ENCODE measurements at regions not wholly inside any gene's neighbourhood (a gene's known extent, or its start where the extent isn't known, plus 50 kb on each side); places are given as distances from the start of the nearest gene placed in this dataset.
"Not testable (repeated sequence)": the region's sequence is repeated elsewhere in the genome, so short reads cannot be mapped to it uniquely, and the experiment has no call there.

DNA sequence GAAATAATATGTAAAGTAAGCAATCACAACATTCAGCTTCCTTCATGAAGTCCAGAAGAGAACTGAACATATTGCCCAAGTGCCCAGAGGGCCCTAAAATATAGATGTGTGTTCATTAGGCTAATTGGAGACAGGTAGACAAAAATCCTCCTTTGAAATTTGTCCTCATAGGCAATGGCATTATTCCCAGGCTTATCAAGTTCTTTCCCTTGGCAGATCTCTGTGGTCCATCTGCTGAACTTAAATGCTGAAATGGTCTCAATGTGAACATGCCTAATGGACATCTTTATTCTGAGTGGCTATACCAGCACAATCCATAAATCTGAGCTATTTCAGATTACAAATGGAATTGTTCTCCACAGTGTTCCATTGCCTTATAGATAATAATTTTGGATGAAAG is 79.0 kb upstream of the BMP5 start:
- DNase-seq = no peak

DNA sequence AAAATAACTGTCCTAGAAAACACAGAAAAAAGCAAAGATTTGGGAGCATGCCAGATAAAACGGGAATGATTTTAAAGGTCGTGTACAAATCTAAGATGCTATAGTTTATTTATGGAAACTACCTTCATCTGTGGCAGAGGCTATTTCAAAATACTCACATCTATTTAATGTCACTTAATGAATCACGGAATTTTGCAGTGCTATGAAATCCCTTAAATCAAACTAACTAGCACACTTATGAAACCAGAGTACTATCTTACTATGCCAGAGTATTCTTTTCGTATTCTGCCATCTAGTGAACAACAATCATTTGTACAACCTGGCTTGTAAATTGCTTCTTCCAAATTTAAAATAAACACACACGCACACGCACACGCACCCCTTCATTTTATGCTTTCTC is 77.9 kb upstream of the BMP5 start:
- DNase-seq = no peak

GRCh38 chr6:55950071-55950814 is 74.9 kb upstream of the BMP5 start:
- no peak for DNase-seq

DNA sequence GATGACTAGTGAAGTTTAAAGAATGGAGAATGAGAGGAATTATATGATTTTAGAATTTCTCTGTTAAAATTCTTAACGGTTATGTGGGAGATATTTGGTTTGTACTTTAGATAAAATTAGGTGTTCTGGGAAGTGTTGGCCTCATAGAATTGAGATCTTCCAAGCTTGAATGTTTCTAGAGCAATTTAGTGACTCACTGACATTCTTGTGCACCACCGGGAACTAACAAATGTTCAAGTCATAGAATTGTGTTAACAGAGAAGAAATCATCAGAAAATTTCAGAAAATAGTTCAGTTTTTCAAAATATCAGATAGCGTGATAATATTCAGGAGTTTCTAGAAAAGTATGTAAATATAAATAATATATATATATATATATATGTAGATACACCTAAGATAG is 67.9 kb upstream of the BMP5 start:
- no peak for DNase-seq

DNA sequence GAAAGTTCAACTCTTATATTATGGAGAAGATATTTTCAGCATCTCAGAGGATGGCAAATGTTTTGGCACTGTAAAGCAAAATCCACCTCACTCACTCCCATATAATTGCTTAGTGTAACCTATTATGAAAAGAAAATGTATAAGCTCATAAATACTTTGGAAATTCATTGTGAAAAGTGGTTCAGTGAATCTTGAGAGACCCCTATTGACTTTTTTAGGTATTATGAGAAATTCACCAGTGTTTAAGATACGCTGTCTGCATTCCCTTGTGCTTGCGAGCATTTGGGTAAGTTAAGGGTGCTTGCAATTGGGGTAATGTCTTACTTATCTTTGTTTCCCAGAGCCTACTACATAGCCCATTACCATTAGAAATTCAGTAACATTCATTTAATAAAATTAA is 66.3 kb upstream of the BMP5 start:
- DNase-seq = no peak

DNA sequence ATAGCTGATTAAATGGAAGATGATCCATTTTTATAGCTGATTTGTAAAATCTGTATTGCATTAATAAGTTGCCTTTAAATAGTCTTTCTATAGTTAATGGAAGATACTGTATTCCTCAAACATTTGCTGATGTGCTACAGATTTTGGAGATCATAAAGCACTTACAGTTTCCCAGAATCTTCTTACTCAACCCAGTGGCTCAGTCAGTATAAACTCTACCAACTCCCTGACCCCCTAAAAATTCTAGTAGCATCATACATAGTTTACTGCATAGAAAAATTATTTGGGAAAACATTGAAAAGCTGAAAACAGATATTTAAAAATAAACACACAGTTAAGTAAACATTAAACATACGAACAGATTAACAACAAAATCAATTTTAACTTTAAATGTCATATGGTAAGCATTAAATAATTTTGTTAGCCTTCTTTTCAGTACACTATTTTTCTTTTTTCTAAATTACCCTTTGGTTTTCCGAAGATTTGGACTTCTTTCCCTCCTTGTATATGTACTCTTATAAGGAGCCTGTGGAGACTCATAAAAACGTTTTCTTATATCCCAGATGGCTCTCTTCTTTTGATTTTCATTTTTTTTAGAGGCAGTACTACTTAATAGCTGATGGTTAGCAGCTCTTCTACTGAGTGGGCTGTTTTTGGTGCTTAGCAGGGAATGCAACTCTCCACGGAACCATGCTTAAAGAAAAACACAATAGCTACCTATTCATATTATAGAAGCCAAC is 62.7 kb upstream of the BMP5 start:
- DNase-seq = no peak

DNA sequence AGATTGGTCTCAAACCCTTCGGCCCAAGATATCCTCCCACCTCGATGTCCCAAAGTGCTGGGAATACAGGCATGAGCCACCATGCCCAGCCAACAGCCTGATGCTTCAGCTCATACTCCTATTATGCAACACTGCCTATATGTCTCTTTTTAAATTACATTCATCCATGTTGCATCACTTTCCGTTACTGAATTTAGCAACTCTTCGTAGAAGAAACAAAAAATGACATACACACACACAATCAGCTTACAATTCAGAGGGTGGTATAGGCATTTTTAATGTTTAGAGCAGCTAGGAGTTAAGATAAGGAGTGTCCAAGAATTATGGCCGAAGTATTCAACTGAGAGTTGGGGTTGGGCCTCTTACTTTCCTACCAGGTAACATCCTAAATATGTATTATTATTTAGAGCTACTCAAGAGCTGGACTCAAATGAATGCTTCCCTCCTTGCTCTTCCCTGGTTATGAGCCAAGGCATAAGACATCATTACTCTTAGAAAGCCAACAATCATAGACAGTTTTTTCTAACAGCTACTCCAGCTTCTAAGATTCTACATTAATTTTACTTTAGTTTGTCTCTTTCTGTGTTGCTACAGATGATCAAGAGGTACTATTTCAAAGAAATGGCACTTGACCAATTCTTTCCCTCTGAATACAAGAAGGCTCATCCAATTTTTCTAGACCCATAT is 62.0 kb upstream of the BMP5 start:
- peak; percentile 1 for DNase-seq

- no peak for DNase-seq
These were observed 55.7 kb upstream of the BMP5 start for GRCh38 chr6:55931101-55931500.

- DNase-seq = not testable (repeated sequence)
These were observed 52.3 kb upstream of the BMP5 start for GRCh38 chr6:55927713-55928112.

- DNase-seq = no peak
These were observed 49.9 kb upstream of the BMP5 start for GRCh38 chr6:55925292-55925691.

Measured in hematopoietic multipotent progenitor cell treated with erythropoietin and hydrocortisone succinate and interleukin-3 and kit ligand, for 4 days (in vitro differentiated cells).